GM21737 (cell line): ENCODE measurements at regions not wholly inside any gene's neighbourhood (a gene's known extent, or its start where the extent isn't known, plus 50 kb on each side); places are given as distances from the start of the nearest gene placed in this dataset.
A peak's percentile ranks its signal among the peaks of the same experiment; 100 is the strongest.
"Not testable (repeated sequence)": the region's sequence is repeated elsewhere in the genome, so short reads cannot be mapped to it uniquely, and the experiment has no call there.

Experiments
- ATAC-seq: cut with Tn5 transposase; IDR thresholded peaks from one replicate; pipeline ENCODE4 v1.9.1; 2021; ENCODE audit warnings: mild to moderate bottlenecking, moderate library complexity; ENCODE audit not compliant: unreplicated experiment

DNA sequence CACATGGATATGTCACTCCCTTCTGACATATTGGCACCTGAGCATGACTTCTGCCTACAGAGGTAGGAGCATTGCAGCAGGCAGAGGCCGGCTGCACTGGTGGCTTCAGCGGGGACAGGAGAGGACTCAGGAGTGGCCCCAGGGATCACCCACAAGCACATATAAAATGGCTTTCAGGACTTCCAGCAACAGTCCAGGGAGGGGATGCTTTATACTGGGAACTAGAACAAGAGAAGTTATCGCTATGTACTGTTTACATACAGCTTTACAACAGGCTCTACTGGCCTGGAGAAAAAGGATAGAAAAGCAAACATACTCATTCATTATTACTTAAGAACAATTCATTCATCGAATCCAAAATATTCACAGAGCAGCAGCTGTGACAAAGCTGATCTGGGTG, 337.8 kb downstream of the THBS2 start:
- no peak for ATAC-seq

DNA sequence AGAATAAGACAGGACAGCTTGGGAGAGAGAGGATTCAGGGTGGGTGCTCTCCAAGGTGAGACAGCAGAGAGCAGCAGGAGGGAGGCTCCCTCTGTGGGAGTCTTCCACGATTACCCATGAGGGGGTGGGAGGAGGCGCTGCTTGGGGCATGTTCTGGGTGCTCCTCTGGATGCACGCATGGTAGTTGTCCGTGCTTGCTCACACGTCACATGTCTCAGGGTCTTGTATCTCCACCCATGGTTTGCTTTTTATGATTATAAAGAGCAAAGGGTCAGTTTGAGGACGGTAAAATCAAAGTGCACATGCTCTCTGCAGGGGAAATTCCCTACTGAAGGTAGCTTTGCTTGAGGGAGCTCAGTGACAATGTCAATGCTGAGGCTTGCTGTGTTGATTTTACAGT, 338.4 kb downstream of the THBS2 start:
- ATAC-seq: no peak

DNA sequence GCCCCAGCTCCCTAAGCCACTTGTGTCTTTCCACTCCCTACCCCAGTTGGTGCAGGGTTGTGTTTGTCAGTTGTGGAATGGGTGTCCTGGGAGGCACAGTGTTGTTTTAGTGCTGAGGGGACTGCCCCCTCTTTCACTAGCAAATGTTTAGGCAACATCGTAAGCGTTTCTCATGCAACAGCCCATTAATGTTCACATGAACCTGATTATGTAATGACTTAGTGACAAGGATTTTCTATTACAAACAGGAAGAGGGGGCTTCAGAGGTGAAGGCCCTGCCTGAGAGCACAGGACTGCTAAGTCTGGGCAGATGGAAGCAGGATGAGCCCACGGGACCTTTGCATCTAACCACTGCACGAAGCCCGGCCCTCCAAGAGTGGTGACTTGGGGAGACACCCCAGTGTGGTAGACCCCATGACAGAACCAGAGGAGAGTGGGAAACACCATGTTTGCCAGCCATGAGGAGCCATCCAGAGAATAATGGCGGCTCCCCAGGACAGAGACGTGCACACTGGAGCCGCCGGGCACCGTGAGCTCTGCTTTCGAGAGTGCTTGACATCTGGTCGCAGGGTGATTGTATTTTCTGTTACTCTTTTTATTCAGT, 339.7 kb downstream of the THBS2 start:
- ATAC-seq: no peak

- not testable (repeated sequence) for ATAC-seq
Observed at GRCh38 chr6:168913231-168913865, 340.3 kb downstream of the THBS2 start.

GRCh38 chr6:168909288-168909687, 344.4 kb downstream of the THBS2 start:
- no peak for ATAC-seq

DNA sequence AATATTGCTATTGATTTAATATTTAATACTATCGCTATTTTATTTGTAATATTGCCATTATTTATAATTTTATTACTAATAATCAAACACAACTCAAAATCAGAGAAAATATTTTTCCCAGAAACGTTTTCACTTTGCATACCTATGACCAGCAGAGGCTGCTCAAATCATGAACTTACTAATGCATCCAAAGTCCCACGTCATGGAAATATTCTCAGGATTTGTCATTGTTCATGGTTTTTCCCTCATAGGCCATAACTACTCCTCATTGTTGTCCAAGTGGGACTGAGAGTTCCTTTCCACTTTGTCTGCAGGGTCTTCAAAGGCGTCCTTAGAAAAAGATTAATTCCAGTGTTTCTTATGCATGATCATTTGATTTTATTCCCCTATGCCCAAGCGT, 344.8 kb downstream of the THBS2 start:
- no peak for ATAC-seq

DNA sequence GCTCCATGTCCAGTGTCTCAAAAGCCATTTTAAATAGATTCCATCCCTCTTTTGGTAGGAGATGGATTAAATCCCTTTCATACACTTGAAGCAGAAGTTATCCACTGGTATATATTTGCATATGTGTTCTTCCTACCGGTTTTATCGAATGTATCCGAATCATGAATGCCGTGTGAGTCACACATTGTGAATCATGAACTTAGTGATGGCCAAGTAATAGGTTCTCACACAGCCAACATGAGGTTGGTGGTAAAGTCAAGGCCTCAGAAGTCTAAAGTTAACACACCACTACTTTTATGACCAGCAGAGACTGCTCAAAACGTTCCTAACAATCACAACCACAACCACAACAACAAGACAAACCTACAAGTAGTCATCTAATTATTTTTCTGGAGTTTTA, 345.5 kb downstream of the THBS2 start:
- ATAC-seq: no peak

GRCh38 chr6:168906391-168906790, 347.3 kb downstream of the THBS2 start:
- no peak for ATAC-seq

- ATAC-seq: no peak
Observed at GRCh38 chr6:168905451-168906090, 348.1 kb downstream of the THBS2 start.

DNA sequence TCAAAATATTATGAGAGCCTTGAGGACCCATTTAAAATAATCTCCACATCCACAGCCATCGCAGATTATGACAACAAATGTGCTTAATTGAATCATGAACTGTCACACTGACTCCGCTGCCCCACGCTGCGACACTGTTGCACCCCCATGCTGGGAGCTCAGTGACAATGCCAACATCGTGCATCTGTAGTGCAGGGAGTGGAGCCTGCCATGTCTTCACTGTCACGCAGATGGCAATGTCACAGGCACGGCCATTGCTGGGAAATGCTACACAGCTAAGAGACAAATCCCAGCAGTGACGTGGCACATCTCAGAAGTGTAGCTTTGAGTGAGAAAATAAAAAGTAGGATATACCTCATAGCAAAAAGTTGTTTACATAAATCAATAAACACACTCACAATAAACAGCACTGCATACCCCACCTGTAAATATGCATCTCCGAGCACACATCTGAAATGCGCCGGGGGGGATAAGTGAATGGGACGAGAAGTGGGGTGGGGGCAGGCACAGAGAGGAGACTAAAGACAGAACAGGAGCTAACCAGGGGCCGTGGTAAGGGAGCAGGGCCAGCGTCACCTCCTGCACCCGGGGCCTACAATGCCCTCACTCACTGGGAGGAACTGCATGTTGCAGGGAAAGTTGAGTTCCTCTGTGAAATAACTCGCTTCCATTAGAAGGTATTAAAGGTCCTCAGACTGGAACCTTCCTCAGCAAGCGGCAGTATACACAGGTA, 349.9 kb downstream of the THBS2 start:
- no peak for ATAC-seq

- no peak for ATAC-seq
Observed at GRCh38 chr6:168902075-168902474, 351.6 kb downstream of the THBS2 start.

GRCh38 chr6:168901076-168901475, 352.6 kb downstream of the THBS2 start:
- no peak for ATAC-seq

DNA sequence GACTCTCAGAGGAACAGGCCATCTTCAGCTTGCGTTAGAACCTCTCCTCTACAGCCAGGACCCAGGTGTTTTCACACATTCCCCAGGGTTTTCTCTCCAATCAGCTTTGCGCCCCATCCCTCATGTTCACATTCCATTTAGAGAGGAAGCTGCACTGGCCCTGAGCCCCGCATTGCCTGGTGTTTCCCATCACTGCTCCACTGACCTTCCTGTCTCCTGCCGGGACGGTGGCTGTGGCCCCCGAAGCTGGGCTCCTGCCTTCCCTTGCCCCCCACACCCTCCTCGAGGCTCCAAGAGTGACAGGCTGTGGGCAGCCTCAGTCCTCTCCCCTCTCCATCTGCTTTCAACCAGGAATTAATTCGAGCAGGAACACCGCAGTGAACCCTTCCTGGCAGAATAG, 357.3 kb downstream of the THBS2 start:
- no peak for ATAC-seq

DNA sequence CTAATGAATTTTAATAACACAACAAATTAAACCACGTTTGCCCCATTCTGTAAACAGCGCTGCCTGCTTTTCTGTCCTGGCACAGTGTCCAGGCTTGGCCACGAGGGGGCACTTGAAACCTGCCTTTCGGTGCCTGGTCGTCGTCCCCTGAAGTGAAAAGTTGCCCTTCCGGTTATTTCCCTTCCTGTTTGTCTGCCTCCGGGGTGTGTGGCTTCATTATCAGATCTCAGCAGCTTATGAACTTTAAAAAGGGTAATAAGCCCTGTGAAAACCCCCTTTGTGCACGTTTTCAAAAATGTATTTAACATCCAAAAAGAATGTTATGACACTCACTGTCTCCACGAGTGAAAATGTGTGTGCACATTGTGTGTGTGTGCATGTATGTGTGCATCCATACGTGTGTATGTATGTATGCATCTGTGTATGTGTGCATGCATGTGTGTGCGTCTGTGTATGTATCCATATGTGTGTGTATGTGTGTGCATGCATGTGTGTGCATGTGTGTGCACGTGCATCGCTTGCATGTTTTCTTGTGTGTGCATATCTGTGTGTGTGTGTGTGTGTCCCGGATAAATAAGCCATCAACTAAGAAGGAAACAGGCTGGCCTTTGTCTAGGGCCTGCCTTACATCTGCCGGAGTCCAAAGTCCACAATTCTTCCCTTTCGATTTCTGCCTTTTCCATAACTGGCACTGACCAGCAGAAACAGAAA, 358.4 kb downstream of the THBS2 start:
- peak; percentile 96 for ATAC-seq

DNA sequence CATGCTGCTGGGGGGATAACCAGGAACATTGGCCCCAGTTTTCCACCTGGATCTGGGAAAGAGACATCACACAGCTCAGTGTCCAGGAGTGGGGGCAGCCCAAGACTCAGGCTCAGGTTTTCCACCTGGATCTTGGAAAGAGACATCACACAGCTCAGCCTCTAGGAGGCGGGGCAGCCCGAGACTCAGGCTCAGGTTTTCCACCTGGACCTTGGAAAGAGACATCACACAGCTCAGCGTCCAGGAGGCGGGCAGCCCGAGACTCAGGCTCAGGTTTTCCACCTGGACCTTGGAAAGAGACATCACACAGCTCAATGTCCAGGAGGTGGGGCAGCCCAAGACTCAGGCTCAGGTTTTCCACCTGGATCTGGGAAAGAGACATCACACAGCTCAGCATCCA, 361.6 kb downstream of the THBS2 start:
- ATAC-seq: no peak

DNA sequence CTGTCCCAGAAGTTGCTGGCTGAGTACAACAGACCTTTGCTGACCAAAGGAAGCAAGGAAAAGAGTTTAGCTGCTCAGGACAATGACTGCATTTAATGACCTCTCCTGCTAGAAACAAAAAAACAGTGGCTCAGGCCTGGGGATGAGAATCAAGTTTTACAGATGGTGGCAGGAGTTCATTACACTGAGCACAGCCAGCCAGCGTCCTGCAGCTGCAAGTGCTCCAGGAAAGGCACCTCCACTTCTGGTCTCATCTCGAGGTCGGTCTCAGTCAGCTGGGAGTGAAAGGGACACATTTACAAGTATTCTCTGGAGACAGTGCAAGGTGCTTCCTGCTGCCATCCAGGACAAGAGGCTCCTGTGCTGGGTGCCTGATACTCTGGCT, 362.7 kb downstream of the THBS2 start:
- no peak for ATAC-seq

DNA sequence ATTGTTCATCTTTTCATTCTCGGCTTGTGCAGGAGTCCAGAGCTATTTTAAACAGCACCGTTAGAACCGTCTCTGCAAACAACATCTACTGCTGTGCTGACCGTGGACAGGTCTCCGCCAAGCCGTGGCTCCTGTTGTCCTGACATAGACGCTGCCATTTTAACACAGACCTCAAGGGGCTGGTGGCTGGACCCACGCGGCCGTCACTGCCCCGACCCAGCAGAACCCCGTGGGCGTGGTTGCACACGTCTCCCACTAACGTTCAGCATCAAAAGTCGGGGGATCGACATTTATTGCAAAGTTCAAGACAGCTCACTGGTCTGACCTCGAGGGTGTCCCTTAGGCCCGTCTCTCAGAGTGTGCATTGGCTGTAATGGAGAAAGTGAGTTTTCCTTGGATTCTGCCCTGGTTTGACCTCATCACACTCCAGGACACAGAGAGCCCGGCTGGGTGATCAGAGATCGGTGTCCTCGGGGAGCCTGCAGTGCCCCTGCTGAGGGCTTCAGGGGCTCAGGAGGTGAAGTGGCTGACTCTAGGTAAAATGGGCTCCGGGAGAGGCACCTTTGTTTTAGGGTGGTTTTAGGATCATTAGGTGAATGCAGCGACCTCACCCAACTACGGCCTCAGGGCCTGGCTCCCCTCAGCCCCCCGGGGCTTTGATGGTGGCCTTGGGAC, 363.2 kb downstream of the THBS2 start:
- no peak for ATAC-seq

- no peak for ATAC-seq
Observed at GRCh38 chr6:168888786-168889345, 364.8 kb downstream of the THBS2 start.

DNA sequence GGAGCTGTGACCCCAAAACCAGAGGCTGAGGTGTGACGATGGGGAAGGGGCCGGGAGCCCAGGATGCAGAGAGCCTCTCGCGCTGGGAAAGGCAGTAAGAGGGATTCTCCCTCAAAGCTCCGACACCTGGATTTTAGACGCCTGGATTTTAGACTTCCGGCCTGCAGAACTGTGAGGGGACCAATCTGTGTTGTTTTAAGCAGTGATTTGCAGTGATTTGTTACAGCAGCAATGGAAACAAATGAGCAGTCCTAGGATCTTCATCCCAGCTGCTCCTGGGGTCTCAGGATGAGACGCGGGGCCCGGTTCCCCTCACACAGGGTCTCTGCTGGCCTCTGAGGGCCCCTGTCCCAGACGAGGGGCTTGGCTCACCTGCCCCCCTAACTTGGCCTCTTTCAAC, 365.5 kb downstream of the THBS2 start:
- no peak for ATAC-seq

GRCh38 chr6:168887621-168888020, 366.0 kb downstream of the THBS2 start:
- ATAC-seq: no peak
